SH-SY5Y (cell line): ENCODE measurements at regions not wholly inside any gene's neighbourhood (a gene's known extent, or its start where the extent isn't known, plus 50 kb on each side); places are given as distances from the start of the nearest gene placed in this dataset.

ENCODE experiments used
- GATA2 ChIP-seq: IDR thresholded peaks from 2 replicates; pipeline ENCODE4 v1.6.1; 2011; ENCODE audit warnings: mild to moderate bottlenecking, low read depth, low read length
- GATA3 ChIP-seq: IDR thresholded peaks from 2 replicates; pipeline ENCODE4 v1.6.1; 2011; ENCODE audit warnings: low read depth, mild to moderate bottlenecking, low read length, moderate library complexity

DNA sequence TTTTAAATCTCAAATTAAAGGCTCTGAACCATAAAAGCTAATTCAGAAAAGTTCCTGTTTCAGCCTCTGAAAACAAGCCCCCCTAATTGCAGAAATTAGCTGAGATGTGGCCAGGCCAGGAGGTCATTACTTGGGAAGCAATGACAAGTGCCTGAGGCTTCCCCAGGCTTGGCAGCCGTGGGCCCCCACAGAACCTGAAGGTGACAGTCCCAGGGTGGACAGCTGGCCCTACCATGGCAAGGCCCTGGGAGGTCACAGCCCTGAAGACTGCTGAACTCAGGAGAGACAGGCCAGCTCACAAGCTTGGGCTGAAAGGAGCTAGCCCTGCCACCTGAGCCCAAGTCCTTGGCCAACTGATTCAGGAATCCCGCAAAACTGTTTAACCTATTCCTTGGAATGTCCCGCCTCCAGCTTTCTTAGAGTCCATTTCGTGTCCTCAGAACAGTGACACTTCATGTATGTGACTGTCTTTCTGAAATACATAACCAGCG, 54.3 kb upstream of the PKDCC start:
- TF ChIP-seq GATA2 (no peak), GATA3 (no peak)
